IMR-90 (cell line): ENCODE measurements at regions not wholly inside any gene's neighbourhood (a gene's known extent, or its start where the extent isn't known, plus 50 kb on each side); places are given as distances from the start of the nearest gene placed in this dataset.

Experiments
- ATAC-seq: fragments of 200-7000 bp; cut with Tn5 transposase; 2 replicates; pipeline ENCODE4 v1.9.1; 2020; ENCODE audit warnings: low read depth, mild to moderate bottlenecking, moderate library complexity
- BruUV-seq: library from RNA; stranded (reverse); fragments of 400-500 nt; replicated peaks from 2 replicates; lab custom pipeline; 2021; lab: Mats Ljungman, UMichigan
- CTCF ChIA-PET: fragments of 300-600 bp; formaldehyde crosslinking; extraction: SDS; loops from one replicate; lab custom pipeline; 2021; ENCODE audit warnings: antibody characterized with exemption; lab: Yijun Ruan, JAX
- POLR2A ChIA-PET: fragments of 300-600 bp; sonication (Branson Sonifier 250); formaldehyde crosslinking; loops from one replicate; lab custom pipeline; 2022; ENCODE audit warnings: antibody characterized with exemption; ENCODE audit not compliant: unreplicated experiment; lab: Charles Lee
- DNase-seq: peaks from one replicate; pipeline ENCODE4 v3.0.0; 2013
- H2AFZ ChIP-seq: replicated peaks from 2 replicates; pipeline ENCODE3; 2013; ENCODE audit warnings: low read length, mild to moderate bottlenecking; ENCODE audit not compliant: poor library complexity
- H2AK5ac ChIP-seq: 2 replicates; pipeline ENCODE4 v1.6.1; 2013; ENCODE audit warnings: low read depth, low read length, inconsistent platforms
- H2AK9ac ChIP-seq: replicated peaks from 2 replicates; pipeline ENCODE3; 2013; ENCODE audit warnings: mild to moderate bottlenecking, low read depth, low read length, moderate library complexity; ENCODE audit not compliant: poor library complexity
- H2BK120ac ChIP-seq: 2 replicates; pipeline ENCODE4 v1.6.1; 2013; ENCODE audit warnings: low read depth, low read length, inconsistent platforms
- H2BK15ac ChIP-seq: 3 replicates; pipeline ENCODE4 v1.6.1; 2013; ENCODE audit warnings: low read depth, low read length, inconsistent platforms
- H2BK20ac ChIP-seq: 2 replicates; pipeline ENCODE4 v1.6.1; 2013; ENCODE audit warnings: low read depth, mild to moderate bottlenecking, inconsistent platforms, low read length, moderate library complexity
- H2BK5ac ChIP-seq: 2 replicates; pipeline ENCODE4 v1.6.1; 2013; ENCODE audit warnings: mild to moderate bottlenecking, low read depth, low read length, inconsistent platforms; ENCODE audit not compliant: poor library complexity, severe bottlenecking
- H3K14ac ChIP-seq: replicated peaks from 2 replicates; pipeline ENCODE4 v1.6.1; 2013; ENCODE audit warnings: low read depth, low read length, inconsistent platforms
- H3K18ac ChIP-seq: 2 replicates; pipeline ENCODE4 v1.6.1; 2013; ENCODE audit warnings: low read depth, low read length, control low read depth
- H3K23ac ChIP-seq: 2 replicates; pipeline ENCODE4 v1.6.1; 2013; ENCODE audit warnings: low read depth, low read length, inconsistent platforms
- H3K27ac ChIP-seq: 2 replicates; pipeline ENCODE4 v1.5.1; 2013; ENCODE audit warnings: mild to moderate bottlenecking, control low read depth, low read length; ENCODE audit not compliant: insufficient read depth
- H3K27me3 ChIP-seq: 2 replicates; pipeline ENCODE4 v1.6.1; 2013; ENCODE audit warnings: low read length; ENCODE audit not compliant: control insufficient read depth, insufficient read depth
- H3K36me3 ChIP-seq: 2 replicates; pipeline ENCODE4 v1.6.1; 2013; ENCODE audit warnings: low read length, mixed read lengths; ENCODE audit not compliant: control insufficient read depth, insufficient read depth
- H3K4ac ChIP-seq: 2 replicates; pipeline ENCODE4 v1.6.1; 2013; ENCODE audit warnings: low read depth, low read length, inconsistent platforms
- H3K4me1 ChIP-seq: 2 replicates; pipeline ENCODE4 v1.6.1; 2013; ENCODE audit warnings: low read length, mixed read lengths; ENCODE audit not compliant: control insufficient read depth, insufficient read depth
- H3K4me2 ChIP-seq: 2 replicates; pipeline ENCODE4 v1.6.1; 2013; ENCODE audit warnings: low read depth, mild to moderate bottlenecking, control low read depth, low read length, moderate library complexity
- H3K4me3 ChIP-seq: 2 replicates; pipeline ENCODE4 v1.5.1; 2013; ENCODE audit warnings: low read depth, mild to moderate bottlenecking, control low read depth, low read length, moderate library complexity; ENCODE audit not compliant: insufficient read depth
- H3K56ac ChIP-seq: 2 replicates; pipeline ENCODE4 v1.6.1; 2013; ENCODE audit warnings: low read length, inconsistent platforms; ENCODE audit not compliant: insufficient read depth; ENCODE audit errors: extremely low read depth
- H3K79me1 ChIP-seq, 2 experiments: 2 replicates each; pipeline ENCODE4 v1.6.1; 2013; ENCODE audit warnings: low read length in 2 of 2, inconsistent platforms in 1 of 2, low read depth in 1 of 2
- H3K9ac ChIP-seq: 2 replicates; pipeline ENCODE4 v1.6.1; 2013; ENCODE audit warnings: low read depth, low read length, control low read depth
- H3K9me1 ChIP-seq: 2 replicates; pipeline ENCODE4 v1.6.1; 2013; ENCODE audit warnings: low read length, inconsistent platforms; ENCODE audit not compliant: insufficient read depth
- H3K9me3 ChIP-seq: 2 replicates; pipeline ENCODE4 v1.6.1; 2013; ENCODE audit warnings: low read length; ENCODE audit not compliant: control insufficient read depth, insufficient read depth
- H4K20me1 ChIP-seq: 2 replicates; pipeline ENCODE4 v1.6.1; 2013; ENCODE audit warnings: low read length, inconsistent platforms; ENCODE audit not compliant: insufficient read depth
- H4K5ac ChIP-seq: 2 replicates; pipeline ENCODE4 v1.6.1; 2013; ENCODE audit warnings: mild to moderate bottlenecking, low read depth, low read length, control low read depth
- H4K8ac ChIP-seq, 2 experiments: 2 replicates each; pipeline ENCODE4 v1.6.1; 2013; ENCODE audit warnings: low read depth in 2 of 2, low read length in 2 of 2, control low read depth in 1 of 2, inconsistent platforms in 1 of 2
- H4K91ac ChIP-seq: 2 replicates; pipeline ENCODE4 v1.6.1; 2013; ENCODE audit warnings: low read depth, low read length, inconsistent platforms; ENCODE audit not compliant: insufficient read depth
- BHLHE40 ChIP-seq: fragments of 150-350 bp; IDR thresholded peaks from 2 replicates; pipeline ENCODE4 v1.6.1; 2016; ENCODE audit warnings: mild to moderate bottlenecking, low read depth, low read length
- CTCF ChIP-seq: conservative IDR thresholded peaks from 2 replicates; pipeline ENCODE4 v1.5.1; 2012; ENCODE audit warnings: mild to moderate bottlenecking, low read depth, low read length, improper control_type of control experiment
- ELK1 ChIP-seq: fragments of 150-350 bp; IDR thresholded peaks from 2 replicates; pipeline ENCODE4 v1.6.1; 2016; ENCODE audit warnings: low read depth, mild to moderate bottlenecking, low read length, moderate library complexity, borderline replicate concordance
- FOS ChIP-seq: fragments of 150-350 bp; IDR thresholded peaks from 2 replicates; pipeline ENCODE4 v1.6.1; 2016; ENCODE audit warnings: low read depth, low read length
- MAFK ChIP-seq: IDR thresholded peaks from 2 replicates; pipeline ENCODE4 v1.6.1; 2012; ENCODE audit warnings: low read depth, low read length, improper control_type of control experiment
- MAZ ChIP-seq: IDR thresholded peaks from 2 replicates; pipeline ENCODE4 v1.6.1; 2012; ENCODE audit warnings: low read depth, mild to moderate bottlenecking, low read length, improper control_type of control experiment, moderate library complexity, borderline replicate concordance
- MXI1 ChIP-seq: IDR thresholded peaks from 2 replicates; pipeline ENCODE4 v1.6.1; 2012; ENCODE audit warnings: low read depth, mild to moderate bottlenecking, low read length, moderate library complexity, borderline replicate concordance
- POLR2A ChIP-seq: IDR thresholded peaks from 2 replicates; pipeline ENCODE4 v1.6.1; 2012; ENCODE audit warnings: mild to moderate bottlenecking, low read depth, low read length
- RAD21 ChIP-seq: IDR thresholded peaks from 2 replicates; pipeline ENCODE4 v1.6.1; 2012; ENCODE audit warnings: low read length, improper control_type of control experiment
- RCOR1 ChIP-seq: IDR thresholded peaks from 2 replicates; pipeline ENCODE4 v1.6.1; 2012; ENCODE audit warnings: mild to moderate bottlenecking, low read length, improper control_type of control experiment; ENCODE audit not compliant: insufficient replicate concordance
- dilution Hi-C: fragments of 300-500 bp; cut with HindIII; formaldehyde crosslinking; loops from one replicate; pipeline ENCODE4 v1.14.3; 2018; ENCODE audit warnings: low sequenced_read_pairs; ENCODE audit not compliant: unreplicated experiment
- in situ Hi-C: fragments of 300-500 bp; cut with MboI; formaldehyde crosslinking; loops from 3 replicates; pipeline ENCODE4 v1.14.3; 2019; ENCODE audit warnings: low sequenced_read_pairs, inconsistent platforms, mixed read lengths
- intact Hi-C: fragments of 100-400 bp; cut with micrococcal nuclease; formaldehyde crosslinking; loops from 2 replicates; pipeline ENCODE4 v1.10.0; 2022

- Histone ChIP-seq H3K4me2 (no peak overlapping the region), H2BK5ac (no peak overlapping the region), H2AFZ (no peak overlapping the region), H2AK5ac (no peak overlapping the region), H3K4me1 (peaks cover 3% of the 10 kb centered on the region), H3K9ac (no peak overlapping the region), H3K27me3 (no peaks in the 10 kb centered on the region), H3K23ac (no peak overlapping the region), H3K56ac (no peak overlapping the region), H3K4me3 (no peak overlapping the region), H4K5ac (no peak overlapping the region), H3K9me3 (no peaks in the 10 kb centered on the region), H4K8ac (no peak overlapping the region), H4K91ac (no peak overlapping the region), H2BK15ac (no peak overlapping the region; the same call in 2 of the 3 replicates), H3K36me3 (no peaks in the 10 kb centered on the region), H3K18ac (no peak overlapping the region), H3K79me1 (no peaks in the 10 kb centered on the region), H4K20me1 (no peaks in the 10 kb centered on the region), H3K9me1 (0 out of 2 replicates have a peak, but pooled peaks cover 1% of the 10 kb centered on the region), H3K4ac (no peak overlapping the region), H3K14ac (no peak overlapping the region), H3K27ac (no peak overlapping the region), H2AK9ac (no peak overlapping the region), H2BK20ac (no peak overlapping the region), H2BK120ac (no peak overlapping the region)
- intact Hi-C loops (no loop called here), in situ Hi-C loops (no loop called here), dilution Hi-C loops (no loop called here)
- no peak for TF ChIP-seq RAD21
- TF ChIP-seq MAFK = no peak
- no peak for TF ChIP-seq ELK1
- no peak for TF ChIP-seq FOS
- TF ChIP-seq MAZ = no peak
- no peak for TF ChIP-seq POLR2A
- TF ChIP-seq RCOR1 = no peak
- TF ChIP-seq BHLHE40 = no peak
- no peak for TF ChIP-seq MXI1
- TF ChIP-seq CTCF = no peak
- ATAC-seq (no peak), DNase-seq (no peak)
- no TSS peak for BruUV-seq
- CTCF ChIA-PET = interaction anchor here (1.4 kb wide), 1 partner anchor 9 kb away, joined by 3 read pairs; no protein-coding TSS in a partner anchor
- POLR2A ChIA-PET = no interaction called here
Measured at GRCh38 chr6:134712311-134712710, 237.6 kb downstream of the ALDH8A1 start.
